ENCODE measurements at regions not wholly inside any gene's neighbourhood (a gene's known extent, or its start where the extent isn't known, plus 50 kb on each side); places are given as distances from the start of the nearest gene placed in this dataset.
"Not testable (repeated sequence)": the region's sequence is repeated elsewhere in the genome, so short reads cannot be mapped to it uniquely, and the experiment has no call there.

DNA sequence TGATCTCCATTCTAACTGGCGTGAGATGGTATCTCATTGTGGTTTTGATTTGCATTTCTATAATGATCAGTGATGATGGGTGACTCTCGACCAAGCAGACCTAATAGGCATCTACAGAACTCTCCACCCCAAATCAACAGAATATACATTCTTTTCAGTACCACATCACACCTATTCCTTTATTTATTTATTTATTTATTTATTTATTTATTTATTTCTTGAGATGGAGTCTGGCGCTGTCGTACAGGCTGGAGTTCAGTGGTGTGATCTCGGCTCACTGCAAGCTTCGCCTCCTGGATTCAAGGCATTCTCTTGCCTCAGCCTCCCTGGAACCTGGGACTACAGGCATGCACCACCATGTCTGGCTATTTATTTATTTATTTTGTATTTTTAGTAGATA, 496.3 kb downstream of the TENT5A start:
- not testable (repeated sequence) for DNase-seq (ENCODE audit: low read depth in 3 of 3, low spot score in 2 of 3)

DNA sequence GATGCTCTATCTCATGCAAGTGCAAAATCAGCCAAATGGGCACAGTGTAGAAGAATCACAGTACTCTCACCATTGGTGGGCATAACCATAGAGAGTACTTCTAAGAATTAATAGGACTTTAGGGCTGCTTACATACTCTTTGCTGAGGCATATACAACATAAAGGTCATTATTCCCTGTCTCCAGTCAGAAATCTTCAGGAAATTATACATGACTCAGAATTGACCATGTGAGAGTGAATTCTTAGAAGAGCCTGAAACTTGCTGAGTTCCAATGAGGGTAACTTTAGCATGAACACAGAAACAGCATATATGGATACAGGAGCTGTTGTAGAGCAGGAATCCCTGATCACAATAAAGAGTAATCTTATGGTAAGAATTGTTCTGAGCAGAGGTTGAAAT, 498.7 kb downstream of the TENT5A start:
- DNase-seq (ENCODE audit: low read depth in 3 of 3, low spot score in 2 of 3) = no peak

DNA sequence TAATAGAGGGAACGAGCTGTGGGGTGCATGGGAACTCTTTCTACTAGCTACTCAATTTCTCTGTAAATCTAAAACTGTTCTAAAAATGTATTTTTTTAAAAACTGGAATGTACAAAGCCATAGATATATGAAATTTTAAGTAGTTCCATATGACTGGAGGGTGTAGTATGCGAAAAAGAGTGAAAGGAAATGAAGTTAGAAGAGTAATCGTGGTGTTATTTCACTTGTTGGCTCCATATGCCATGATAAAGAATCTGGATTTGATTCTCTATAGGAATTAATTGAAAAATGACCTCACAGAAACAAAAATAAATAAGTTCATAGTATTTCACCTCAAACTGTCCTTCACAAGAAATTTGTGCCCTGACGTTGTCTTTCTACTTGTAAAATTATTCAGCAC, 500.2 kb downstream of the TENT5A start:
- DNase-seq (ENCODE audit: low read depth in 3 of 3, low spot score in 2 of 3) = no peak

DNA sequence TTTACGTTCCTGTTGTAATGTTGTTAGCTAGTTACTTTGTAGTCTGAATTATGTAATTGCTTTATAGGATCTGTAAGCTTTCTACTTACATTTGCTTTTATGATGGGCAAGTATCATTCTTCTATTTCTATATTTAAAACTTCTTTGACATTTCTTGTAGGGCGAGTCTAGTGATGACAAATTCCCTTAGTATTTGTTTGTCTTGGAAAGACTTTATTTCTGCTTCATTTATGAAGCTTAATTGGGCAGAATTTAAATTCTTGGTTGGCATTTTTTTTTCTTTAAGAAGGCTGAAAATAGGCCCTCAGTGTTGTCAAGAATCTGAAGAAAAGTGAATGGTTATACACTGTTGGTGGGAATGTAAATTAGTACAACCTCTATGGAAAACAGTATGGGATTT, 506.3 kb downstream of the TENT5A start:
- DNase-seq (ENCODE audit: low read depth in 3 of 3, low spot score in 2 of 3) = no peak

DNA sequence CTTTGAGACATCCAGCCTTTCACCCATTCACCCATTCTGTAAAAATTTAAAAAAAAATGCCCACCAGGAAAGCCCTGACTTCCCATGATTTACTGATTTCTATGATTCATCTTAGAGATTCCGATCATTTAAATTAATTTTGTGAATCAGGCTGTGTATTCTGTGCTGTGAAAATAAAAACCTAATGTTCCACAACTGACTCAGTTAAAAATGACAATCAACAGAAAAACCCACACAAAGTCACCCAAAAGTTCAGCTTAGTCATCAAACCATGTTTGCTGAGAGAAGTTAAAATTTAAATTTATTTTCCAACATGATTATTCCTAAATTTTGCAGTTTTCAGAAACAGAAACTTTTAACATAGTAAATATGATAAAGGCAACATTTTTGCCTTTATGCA, 509.9 kb downstream of the TENT5A start:
- no peak for DNase-seq (ENCODE audit: low read depth in 3 of 3, low spot score in 2 of 3)

DNA sequence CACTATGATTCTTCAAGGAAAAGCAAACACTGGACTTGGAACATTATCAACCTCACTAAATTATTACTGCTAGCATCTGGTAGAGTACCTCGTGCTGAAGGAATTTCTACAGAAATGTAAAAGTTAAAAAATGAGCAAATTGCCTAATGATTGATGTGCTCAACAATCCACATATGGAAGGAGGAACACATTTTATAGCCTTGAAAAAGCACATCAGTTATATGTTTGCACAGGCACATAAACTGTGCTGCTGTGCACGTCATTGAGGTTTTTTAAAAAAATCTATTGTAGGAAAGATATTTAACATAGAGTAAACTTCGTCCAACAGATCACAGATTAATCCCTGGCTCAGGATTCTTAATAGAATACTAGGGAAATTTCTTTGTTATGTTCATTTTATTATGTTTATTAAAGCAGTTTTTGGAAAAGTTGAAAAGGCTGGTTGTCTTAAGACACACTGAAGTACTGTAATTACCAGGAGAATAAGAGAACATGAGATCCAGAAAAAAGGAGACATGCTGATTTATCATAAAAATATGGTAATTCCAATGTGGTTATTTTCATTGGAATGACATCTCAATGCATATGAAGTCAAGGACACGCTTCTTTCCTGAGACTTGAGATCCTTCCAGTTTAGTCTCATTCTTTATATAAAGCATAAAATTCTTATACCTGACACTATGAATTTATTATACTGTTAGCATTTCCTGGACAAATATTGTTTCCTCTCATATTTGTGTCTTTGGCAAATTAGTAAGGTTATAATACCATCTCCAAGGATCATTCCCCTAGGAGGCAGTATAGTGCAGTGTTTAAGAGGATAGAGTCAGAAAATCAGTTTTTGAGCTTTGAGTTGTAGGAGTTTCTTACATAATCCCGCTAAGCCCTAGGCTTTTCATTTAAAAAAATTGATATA, 511.1 kb downstream of the TENT5A start:
- DNase-seq (ENCODE audit: low read depth in 3 of 3, low spot score in 2 of 3) = no peak

DNA sequence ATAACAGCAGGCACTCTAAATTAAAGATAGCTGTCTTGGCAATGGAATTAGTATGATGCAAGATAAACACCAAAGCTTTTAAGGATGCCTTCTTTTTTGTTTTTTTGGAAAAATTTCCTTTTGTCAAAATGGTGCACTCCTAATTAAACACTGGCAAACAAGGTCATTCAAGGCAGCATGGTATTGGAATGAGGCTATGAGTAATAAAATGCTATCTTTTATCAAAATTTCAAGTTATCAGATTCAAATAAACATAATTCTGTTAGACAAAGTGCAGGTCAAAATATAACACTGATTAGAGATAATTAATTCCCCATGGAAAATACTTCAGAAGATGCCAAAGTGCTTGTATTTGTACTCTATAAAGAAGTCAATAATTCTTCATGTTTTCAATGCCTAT, 514.1 kb downstream of the TENT5A start:
- DNase-seq (ENCODE audit: low read depth in 3 of 3, low spot score in 2 of 3) = no peak

DNA sequence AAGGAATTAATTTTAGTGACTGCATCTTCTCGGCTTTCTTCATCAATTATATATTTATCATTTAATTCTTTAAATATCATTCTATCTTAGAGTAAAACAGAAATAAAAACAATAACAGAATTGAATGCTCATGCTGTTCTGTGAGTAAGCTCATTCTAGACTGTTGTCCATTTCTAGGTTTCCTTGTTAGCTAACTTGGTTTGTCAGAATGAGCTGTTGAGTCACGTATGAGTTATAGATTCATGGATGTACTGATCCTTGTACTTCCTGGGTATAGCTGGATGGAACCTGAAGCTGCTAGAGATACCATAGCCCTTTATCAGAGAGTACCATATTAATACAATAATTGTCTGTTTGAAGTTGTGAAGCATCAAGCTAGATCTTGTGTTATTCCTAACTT, 515.3 kb downstream of the TENT5A start:
- DNase-seq (ENCODE audit: low read depth in 3 of 3, low spot score in 2 of 3) = no peak

DNA sequence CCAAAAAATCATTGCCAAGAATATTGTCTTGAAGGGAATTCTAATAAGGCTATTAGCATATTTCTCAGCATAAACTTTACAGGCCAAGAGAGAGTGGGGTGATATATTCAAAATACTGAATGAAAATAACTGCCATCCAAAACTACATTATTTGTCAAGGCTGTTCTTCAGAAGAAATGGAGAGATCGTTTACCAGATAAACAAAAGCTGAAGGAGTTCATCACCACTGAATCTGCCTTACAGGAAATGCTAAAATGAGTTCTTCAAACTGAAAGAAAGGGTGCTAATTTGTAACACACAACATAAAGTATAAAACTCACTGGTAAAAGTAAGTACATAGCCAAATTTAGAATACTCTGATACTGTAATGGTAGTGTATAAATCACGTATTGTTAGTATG, 517.0 kb downstream of the TENT5A start:
- no peak for DNase-seq (ENCODE audit: low read depth in 3 of 3, low spot score in 2 of 3)

DNA sequence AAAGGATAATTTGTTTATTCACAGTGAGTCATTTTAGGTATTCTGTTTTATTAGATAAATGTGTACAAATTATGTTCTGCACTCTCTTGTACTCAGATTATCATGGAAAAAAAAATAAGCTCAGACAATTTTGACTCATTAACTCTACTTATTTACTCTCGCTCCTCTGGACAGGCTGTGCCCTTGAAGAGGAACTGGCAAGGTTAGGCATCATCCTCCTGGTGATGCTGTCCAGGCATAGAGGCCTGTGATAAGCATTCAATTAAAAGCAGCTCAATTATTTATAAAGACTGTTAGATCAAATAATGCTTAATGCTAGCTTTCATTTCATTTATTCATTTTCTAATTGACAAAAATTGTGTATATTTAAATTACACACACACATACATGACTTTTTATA, 518.5 kb downstream of the TENT5A start:
- DNase-seq (ENCODE audit: low read depth in 3 of 3, low spot score in 2 of 3) = no peak

DNA sequence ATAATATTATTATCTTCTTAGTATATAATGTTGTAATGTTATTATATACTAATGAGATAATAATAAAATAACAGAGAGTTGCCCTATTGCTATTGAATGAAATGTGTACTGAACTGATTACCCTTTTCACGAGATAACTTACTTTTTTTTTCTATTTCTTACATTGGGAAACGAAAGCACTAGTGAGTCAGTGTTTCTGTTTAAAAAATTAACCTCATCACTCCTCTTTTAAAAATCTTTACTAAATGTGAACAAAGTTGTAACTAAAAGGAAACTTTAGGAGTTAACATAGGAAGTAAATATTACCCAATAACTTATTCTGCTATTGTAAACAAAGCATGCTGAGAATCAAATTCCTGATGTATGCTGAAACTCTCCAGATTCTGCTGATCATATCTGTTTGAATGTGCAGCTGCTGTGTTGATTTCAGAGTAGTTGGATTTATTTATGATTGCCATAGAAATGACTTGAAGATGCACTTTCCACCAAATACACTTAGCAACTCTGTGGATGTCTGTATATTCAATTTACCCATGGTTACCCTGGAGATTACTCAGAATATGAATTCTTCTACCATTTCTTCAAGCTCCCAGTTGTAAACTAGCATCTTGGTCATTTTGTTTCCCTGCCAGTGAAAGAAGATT, 523.4 kb downstream of the TENT5A start:
- no peak for DNase-seq (ENCODE audit: low read depth in 3 of 3, low spot score in 2 of 3)

DNA sequence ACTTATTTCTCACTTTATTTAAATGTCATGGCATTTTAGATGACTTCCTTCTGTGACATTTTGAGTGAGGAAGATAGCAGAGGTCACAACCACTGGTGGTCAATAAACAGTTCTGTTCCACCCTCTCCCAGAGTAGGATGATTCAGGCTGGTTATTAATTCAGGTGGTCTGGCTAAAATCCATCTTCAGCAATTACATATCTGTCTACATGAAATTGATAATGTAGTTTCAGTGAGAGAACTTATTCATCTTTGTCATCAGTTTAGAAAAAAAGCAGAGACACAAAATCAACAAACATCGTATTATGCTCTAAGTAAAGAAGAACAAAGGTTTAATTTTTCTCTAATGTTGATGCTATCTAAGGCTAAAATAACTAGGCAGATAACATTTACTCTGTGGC, 525.5 kb downstream of the TENT5A start:
- no peak for DNase-seq (ENCODE audit: low read depth in 3 of 3, low spot score in 2 of 3)

DNA sequence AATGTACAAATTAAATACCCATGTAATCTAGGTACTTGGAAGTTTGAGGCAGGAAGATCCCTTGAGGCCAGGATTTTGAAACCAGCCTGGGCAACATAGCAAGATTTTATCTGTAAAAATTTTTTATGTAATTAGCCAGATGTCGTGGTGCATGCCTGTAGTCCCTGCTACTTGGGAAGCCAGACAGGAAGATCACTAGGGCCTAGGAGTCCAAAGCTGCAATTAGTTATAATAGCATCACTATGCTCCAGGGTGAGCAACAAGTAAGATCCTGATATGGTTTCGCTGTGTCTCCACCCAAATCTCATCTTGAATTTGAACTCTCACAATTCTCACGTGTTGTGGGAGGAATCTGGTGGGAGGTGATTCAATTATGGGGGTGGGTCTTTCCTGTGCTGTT, 535.8 kb downstream of the TENT5A start:
- DNase-seq (ENCODE audit: low read depth in 3 of 3, low spot score in 2 of 3) = no peak

DNA sequence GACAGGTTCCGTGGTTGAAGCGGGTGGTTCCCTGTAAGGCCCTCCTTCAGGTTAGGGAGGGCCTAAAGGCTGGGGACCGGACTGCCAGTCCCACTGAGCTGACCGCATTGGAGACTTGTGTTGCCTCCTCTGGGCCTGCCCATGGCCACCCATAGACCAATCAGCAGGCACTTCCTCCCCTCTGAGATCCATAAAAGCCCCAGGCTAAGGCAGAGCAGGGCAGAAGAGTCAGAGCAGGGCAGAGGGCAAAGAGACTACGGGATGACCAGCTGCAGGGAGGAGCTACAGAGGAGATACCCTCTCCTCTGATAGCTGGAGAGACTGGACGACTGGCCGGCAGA, 537.4 kb downstream of the TENT5A start:
- DNase-seq (ENCODE audit: low read depth in 3 of 3, low spot score in 2 of 3) = no peak

DNA sequence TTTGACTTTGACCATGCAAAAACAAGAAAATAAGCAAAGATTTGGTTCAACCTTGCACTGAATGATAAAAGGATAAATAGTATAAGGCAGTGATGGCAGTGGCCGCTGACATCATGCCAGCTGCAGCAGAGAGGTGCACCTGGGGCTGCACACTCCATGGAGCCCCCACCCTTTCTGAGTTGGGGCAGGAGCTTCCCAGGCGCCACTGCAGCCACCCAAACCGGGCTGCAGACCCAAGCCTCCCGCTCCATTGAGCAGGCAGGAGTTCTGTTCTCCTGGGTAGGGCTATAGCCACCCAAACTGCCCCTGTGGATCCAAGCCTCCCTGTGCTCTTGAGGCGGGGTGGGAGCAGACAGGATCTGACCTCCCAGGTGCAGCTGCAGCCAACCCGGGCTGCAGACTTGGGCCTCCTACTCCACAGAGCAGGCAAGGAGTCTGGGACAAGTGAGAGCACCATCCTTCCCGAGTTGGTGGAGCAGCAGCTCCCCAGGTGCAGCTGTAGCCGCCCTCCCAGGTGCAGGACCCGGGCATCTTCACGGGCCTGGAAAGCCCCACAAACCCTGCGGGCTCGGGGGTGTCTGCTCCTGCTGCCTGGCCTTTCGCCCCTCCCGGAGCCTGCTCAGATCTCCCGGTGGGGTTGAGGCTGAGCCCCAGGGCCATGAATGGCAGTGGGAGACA, 537.9 kb downstream of the TENT5A start:
- DNase-seq (ENCODE audit: low read depth in 3 of 3, low spot score in 2 of 3) = no peak

DNA sequence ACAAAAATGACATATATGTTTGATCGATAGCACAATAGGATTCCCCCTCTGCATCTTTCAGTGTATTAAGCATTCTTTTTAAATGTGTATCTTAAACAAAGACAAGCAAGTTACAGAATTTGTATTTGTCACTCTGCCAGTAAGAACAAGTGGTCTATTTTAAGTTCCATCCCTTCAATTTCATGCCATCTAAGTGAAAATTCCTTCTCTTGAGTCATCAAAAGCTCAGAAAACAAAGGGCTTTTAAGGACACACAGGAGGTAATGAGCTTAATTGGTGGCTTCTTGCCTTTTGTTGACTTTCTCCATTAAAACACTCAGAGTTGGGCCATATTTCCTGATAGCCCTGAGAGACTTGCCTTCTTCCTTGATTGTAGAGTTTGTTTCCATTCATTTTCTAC, 547.8 kb downstream of the TENT5A start:
- no peak for DNase-seq (ENCODE audit: low read depth in 3 of 3, low spot score in 2 of 3)

DNA sequence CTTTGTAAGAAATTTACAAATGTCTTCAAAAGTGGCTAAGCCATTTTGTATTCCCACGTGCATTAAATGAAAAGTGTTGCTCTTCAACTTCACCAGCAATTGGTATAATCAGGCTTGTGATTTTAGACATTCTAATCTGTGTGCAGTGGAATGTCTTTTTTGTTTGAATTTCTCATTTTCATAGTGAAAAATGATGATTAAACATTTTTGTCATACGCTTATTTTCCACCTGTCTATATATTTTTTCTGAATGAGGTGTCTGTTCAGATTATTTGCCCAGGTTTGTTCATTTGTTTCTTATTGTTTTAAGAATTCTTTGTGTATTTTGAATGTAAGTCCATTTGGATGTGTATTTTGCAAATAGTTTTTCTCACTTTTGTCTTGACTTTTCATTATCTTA, 558.1 kb downstream of the TENT5A start:
- no peak for DNase-seq (ENCODE audit: low read depth in 3 of 3, low spot score in 2 of 3)

DNA sequence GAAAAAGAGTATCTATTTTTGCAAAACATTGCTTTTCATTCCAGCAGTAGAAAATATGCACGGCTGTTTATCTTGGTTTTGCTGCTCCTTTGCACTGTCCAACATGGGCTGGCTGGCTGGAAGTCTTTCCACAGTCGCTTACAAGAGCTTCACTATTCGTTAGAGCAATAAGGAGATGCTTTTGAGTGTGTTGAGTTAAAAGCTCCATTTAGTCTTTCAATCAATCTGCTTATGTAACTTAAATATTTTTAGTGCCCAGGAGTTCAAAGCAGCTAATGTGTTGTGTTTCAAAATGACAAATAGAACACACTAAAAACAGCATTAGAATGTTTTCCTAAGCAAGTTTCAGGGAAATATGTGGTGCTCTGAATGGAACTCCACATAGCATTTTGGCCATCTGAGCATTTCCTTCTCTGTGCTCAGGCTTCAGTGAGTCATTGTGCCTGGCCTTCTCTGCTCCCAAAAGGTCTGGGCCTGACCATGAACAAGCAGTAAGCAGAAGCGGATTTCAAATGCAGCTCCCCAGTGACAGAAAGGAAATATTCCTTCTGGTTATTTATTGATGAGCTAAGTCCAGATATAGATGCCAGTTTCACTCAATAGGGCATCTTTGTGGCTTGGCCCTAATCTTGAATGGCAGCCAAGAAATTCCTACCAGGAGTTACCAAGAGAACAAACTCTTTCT, 580.3 kb downstream of the TENT5A start:
- DNase-seq (ENCODE audit: low read depth in 3 of 3, low spot score in 2 of 3) = no peak

DNA sequence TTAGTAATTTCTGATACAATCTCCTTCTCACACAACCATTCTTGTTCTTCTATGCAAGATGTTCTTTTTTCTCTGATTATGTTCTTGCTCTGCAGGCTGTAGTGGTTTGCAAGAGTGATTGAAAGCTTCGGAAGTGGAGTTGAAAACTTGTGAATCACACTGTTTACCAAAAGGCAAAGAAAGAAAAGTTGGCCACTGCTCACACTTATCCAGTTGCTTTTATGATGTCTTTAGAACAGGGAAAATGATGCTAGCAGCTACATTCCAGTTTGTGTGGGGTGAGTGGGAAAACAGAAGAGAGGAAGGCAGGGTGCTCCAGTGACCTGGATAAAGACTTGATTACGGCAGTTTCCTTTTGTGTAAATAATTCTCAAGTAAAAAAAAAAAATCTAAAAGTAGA, 583.3 kb downstream of the TENT5A start:
- DNase-seq (ENCODE audit: low read depth in 3 of 3, low spot score in 2 of 3) = no peak

DNA sequence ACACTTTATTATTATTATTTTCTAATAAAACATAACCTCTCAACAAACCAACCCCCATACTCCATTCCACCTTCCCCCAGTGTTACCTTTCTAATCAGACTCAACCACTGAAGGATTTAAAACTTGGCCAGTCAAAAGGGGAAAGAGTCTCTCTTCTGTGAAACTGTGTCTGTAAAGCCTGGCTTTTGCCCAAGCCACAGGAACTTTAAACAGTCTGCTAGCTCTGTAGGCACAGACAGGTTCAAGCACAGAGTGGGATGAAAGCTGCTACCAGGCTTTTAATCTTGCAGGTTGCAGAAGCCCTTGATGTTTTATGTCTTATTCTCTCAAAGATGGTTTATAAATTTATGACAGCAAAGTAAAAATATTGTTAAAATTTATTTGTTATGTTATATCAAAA, 585.7 kb downstream of the TENT5A start:
- DNase-seq (ENCODE audit: low read depth in 3 of 3, low spot score in 2 of 3) = no peak

DNA sequence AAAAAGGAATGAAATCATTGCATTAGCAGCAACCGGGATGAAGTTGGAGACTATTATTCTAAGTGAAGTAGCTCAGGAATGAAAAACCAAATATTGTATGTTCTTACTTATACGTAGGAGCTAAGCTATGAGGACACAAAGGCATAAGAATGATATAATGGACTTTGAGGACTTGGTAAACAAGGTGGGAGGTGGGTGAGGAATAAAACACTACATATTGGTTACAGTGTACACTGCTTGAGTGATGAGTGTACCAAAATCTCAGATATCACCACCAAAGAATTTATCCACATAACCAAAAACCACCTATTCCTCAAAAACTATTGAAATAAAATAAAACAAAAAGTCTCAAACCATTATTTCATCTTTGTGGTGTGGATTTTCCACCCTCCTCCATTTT, 593.5 kb downstream of the TENT5A start:
- no peak for DNase-seq (ENCODE audit: low read depth in 3 of 3, low spot score in 2 of 3)
